Retinal pigment epithelial cell (primary cell): ENCODE measurements at regions not wholly inside any gene's neighbourhood (a gene's known extent, or its start where the extent isn't known, plus 50 kb on each side); places are given as distances from the start of the nearest gene placed in this dataset.

Source experiments
- DNase-seq: peaks from one replicate; pipeline ENCODE4 v3.0.0-alpha.2; 2010; ENCODE audit warnings: low read depth
- H3K4me3 ChIP-seq: 2 replicates; pipeline ENCODE4 v1.5.1; 2011; ENCODE audit warnings: mild to moderate bottlenecking, low read length, control low read depth, moderate library complexity
- CTCF ChIP-seq: conservative IDR thresholded peaks from 2 replicates; pipeline ENCODE4 v1.5.1; 2011; ENCODE audit warnings: low read depth, low read length, control low read depth, inconsistent platforms

DNA sequence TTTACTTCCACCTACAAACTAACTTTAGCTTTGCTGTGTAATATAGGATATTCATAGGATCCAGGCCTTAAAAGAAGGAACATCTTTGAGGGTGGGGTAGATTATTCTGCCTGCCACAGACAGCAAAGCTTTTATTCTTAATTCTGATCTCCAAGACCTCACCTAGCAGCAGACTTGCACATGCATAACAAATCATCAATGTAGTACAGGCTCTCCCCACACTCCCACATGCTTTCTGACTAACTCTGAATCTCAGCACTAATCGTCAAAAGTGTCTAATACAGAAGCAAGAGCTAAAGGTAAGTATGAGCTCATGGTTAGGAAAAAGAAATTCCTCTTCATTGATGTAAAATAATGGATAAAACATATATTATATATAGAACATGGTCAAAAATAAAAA lies 1468.5 kb upstream of the B3GALT2 start:
- no peak for TF ChIP-seq CTCF
- DNase-seq, result no peak
- no peak overlapping the region for H3K4me3 ChIP-seq

DNA sequence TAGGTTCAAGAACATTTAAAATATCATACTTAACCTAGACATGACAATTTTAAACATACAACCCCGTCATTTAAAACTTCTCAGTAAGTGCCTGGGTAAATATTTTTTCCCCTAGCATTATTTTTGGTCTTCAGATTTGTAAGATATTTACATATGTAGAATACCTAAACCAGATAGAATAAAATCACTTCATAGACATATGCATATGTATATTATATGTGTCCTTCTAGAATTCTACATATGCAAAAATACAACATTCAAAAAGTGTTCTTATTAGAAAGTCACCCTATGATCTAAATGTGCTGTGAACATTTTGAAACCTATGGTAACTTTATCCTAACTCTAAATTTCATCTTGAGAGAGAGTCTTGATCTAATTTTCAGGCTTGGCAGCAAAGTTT lies 1467.0 kb upstream of the B3GALT2 start:
- no peak for TF ChIP-seq CTCF
- no peak overlapping the region for H3K4me3 ChIP-seq
- no peak for DNase-seq

- DNase-seq, result no peak
- no peak overlapping the region for H3K4me3 ChIP-seq
- TF ChIP-seq CTCF, result no peak
Measured at GRCh38 chr1:194647118-194647517, 1460.7 kb upstream of the B3GALT2 start.

DNA sequence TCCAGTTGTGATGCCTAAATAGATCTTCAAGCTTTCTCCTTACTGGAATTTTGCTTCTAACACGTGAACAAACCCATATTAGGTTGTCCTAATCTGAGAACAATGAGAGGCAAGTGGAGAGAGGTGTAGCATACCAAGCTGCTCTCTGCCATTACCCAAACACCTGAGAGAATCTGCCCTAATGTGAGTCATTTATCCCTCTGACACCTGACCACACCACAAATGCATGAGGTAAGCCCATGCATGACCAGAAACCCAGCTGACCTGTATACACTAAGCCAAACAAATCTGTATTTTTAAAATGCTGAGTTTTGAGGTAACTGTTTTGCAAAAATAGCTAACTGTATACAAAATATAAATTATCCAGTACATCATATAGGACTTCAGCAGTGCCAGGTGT lies 1458.1 kb upstream of the B3GALT2 start:
- H3K4me3 ChIP-seq, result no peak overlapping the region
- no peak for DNase-seq
- no peak for TF ChIP-seq CTCF

DNA sequence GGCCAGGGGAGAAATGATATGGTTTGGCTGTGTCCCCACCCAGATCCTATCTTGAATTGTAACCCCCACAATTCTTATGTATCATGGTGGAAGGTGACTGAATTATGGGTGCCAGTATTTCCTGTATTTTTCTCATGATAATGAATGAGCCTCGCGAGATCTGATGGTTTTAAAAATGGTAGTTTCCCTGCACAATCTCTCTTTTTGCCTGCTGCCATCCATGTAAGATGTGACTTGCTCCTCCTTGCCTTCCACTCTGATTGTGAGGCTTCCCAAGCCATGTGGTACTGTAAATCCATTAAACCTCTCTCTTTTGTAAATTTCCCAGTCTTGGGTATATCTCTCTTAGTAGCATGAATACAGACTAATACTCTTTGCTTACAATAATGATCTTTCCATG lies 1453.9 kb upstream of the B3GALT2 start:
- TF ChIP-seq CTCF, result no peak
- no peak overlapping the region for H3K4me3 ChIP-seq
- no peak for DNase-seq

- no peak overlapping the region for H3K4me3 ChIP-seq
- TF ChIP-seq CTCF, result no peak
- no peak for DNase-seq
Measured at GRCh38 chr1:194629011-194629410, 1442.6 kb upstream of the B3GALT2 start.

DNA sequence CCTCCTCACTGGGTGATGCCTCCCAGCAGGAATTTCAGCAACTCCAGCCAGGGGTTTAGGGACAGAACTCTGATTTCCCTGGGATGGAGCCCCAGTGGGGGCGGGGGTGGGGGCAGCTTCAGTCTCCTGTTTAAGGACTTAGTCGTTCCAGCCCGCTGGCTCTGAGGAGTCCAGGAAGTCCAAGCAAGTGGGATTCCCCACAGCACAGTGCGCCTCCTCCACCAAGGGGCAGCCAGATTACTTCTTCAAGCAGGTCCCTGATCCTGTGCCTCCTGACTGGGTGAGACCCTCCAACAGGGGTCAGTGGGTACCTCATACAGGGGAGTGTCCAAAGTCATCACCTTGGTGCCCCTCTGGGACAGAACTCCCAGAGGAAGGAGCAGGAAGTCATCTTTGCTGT lies 1438.4 kb upstream of the B3GALT2 start:
- no peak for TF ChIP-seq CTCF
- DNase-seq, result no peak
- no peak overlapping the region for H3K4me3 ChIP-seq
